B cell (primary cell): ENCODE measurements at regions not wholly inside any gene's neighbourhood (a gene's known extent, or its start where the extent isn't known, plus 50 kb on each side); places are given as distances from the start of the nearest gene placed in this dataset.
"Not testable (repeated sequence)": the region's sequence is repeated elsewhere in the genome, so short reads cannot be mapped to it uniquely, and the experiment has no call there.

ENCODE experiments used
- ATAC-seq: fragments of 200-7000 bp; cut with Tn5 transposase; one replicate; pipeline ENCODE4 v1.10.0; 2021; ENCODE audit warnings: low read depth, mild to moderate bottlenecking, moderate number of reproducible peaks, moderate library complexity
- CTCF ChIA-PET: fragments of 350-600 bp; sonication (Branson Sonifier 250); formaldehyde crosslinking; loops from one replicate; lab custom pipeline; 2021; ENCODE audit warnings: antibody characterized with exemption, inconsistent platforms; lab: Charles Lee
- POLR2A ChIA-PET: fragments of 350-600 bp; sonication (Branson Sonifier 250); formaldehyde crosslinking; loops from one replicate; lab custom pipeline; 2021; ENCODE audit warnings: antibody characterized with exemption; lab: Charles Lee
- DNase-seq: peaks from one replicate; pipeline ENCODE4 v3.0.0; 2013
- H2AFZ ChIP-seq: 2 replicates; pipeline ENCODE4 v1.6.1; 2012; ENCODE audit warnings: mild to moderate bottlenecking, low read depth, low read length; ENCODE audit not compliant: insufficient read depth, poor library complexity, severe bottlenecking
- H3K27ac ChIP-seq, 2 donors: 1 replicate in 1 of 2; 2 replicates in 1 of 2; pipeline ENCODE4 v1.5.1; 2012 to 2013; ENCODE audit warnings: low read length in 2 of 2, mild to moderate bottlenecking in 2 of 2, moderate library complexity in 1 of 2
- H3K27me3 ChIP-seq, 4 experiments: fragments of 200-600 bp in 1 of 4; sonication (generic) in 1 of 4; replicated peaks in 1 of 4; 1 replicate in 2 of 4; 2 replicates in 2 of 4; pipeline versions ENCODE4 v1.6.1 to v1.7.0; 2013 to 2016; ENCODE audit warnings: low read length in 3 of 4, mild to moderate bottlenecking in 2 of 4, mixed read lengths in 1 of 4, moderate library complexity in 1 of 4; ENCODE audit not compliant: insufficient read depth in 4 of 4, control insufficient read depth in 3 of 4; ENCODE audit errors: control extremely low read depth in 1 of 4
- H3K36me3 ChIP-seq, 2 experiments: replicated peaks in 1 of 2; 1 replicate in 1 of 2; 2 replicates in 1 of 2; pipeline versions ENCODE4 v1.6.1 to v1.7.1; 2013; ENCODE audit warnings: low read length in 1 of 2; ENCODE audit not compliant: insufficient read depth in 2 of 2, control insufficient read depth in 1 of 2; ENCODE audit errors: control extremely low read depth in 1 of 2, extremely low read depth in 1 of 2
- H3K4me1 ChIP-seq, 2 donors: fragments of 200-600 bp in 1 of 2; sonication (generic) in 1 of 2; 1 replicate in 1 of 2; 2 replicates in 1 of 2; pipeline versions ENCODE4 v1.5.1 to v1.6.1; 2013 to 2017; ENCODE audit warnings: low read length in 2 of 2; ENCODE audit not compliant: control insufficient read depth in 2 of 2, insufficient read depth in 2 of 2
- H3K4me2 ChIP-seq: replicated peaks from 2 replicates; pipeline ENCODE3; 2012; ENCODE audit warnings: mild to moderate bottlenecking, low read depth, low read length; ENCODE audit not compliant: poor library complexity, severe bottlenecking
- H3K4me3 ChIP-seq, 5 experiments: fragments of 200-600 bp in 1 of 5; sonication (generic) in 1 of 5; 1 replicate in 3 of 5; 2 replicates in 2 of 5; pipeline versions ENCODE4 v1.5.1 to v1.7.0; 2011 to 2016; ENCODE audit warnings: low read length in 4 of 5, mild to moderate bottlenecking in 4 of 5, low read depth in 2 of 5, control low read depth in 1 of 5, moderate library complexity in 1 of 5; ENCODE audit not compliant: insufficient read depth in 1 of 5; ENCODE audit errors: control extremely low read depth in 1 of 5, extremely low read depth in 1 of 5
- H3K79me2 ChIP-seq: fragments of 200-600 bp; sonication (generic); one replicate; pipeline ENCODE4 v1.6.0; 2016; ENCODE audit warnings: low read length; ENCODE audit not compliant: control insufficient read depth, insufficient read depth
- H3K9ac ChIP-seq: fragments of 200-600 bp; sonication (generic); 2 replicates; pipeline ENCODE4 v1.6.1; 2017; ENCODE audit warnings: mild to moderate bottlenecking, low read length, moderate library complexity
- H3K9me3 ChIP-seq, 3 donors: one replicate each; pipeline versions ENCODE4 v1.6.1 to v1.7.1; 2013; ENCODE audit warnings: low read length in 2 of 3; ENCODE audit not compliant: control insufficient read depth in 2 of 3, insufficient read depth in 1 of 3; ENCODE audit errors: control extremely low read depth in 1 of 3
- H4K20me1 ChIP-seq: 2 replicates; pipeline ENCODE4 v1.6.0; 2012; ENCODE audit warnings: mild to moderate bottlenecking, low read length; ENCODE audit not compliant: insufficient read depth, control insufficient read depth, poor library complexity, severe bottlenecking
- H3K27ac Mint-ChIP-seq: one replicate; pipeline ENCODE4 v1.8.0; 2021; ENCODE audit warnings: mixed read lengths
- H3K27me3 Mint-ChIP-seq: one replicate; pipeline ENCODE4 v1.8.0; 2021; ENCODE audit warnings: mixed read lengths
- H3K4me1 Mint-ChIP-seq: one replicate; pipeline ENCODE4 v1.8.0; 2021; ENCODE audit warnings: mixed read lengths
- H3K4me3 Mint-ChIP-seq: one replicate; pipeline ENCODE4 v1.8.0; 2021; ENCODE audit warnings: mixed read lengths
- H3K9me3 Mint-ChIP-seq: one replicate; pipeline ENCODE4 v1.8.0; 2022; ENCODE audit warnings: mixed read lengths; ENCODE audit not compliant: insufficient read depth
- EZH2 ChIP-seq: IDR thresholded peaks from 2 replicates; pipeline ENCODE4 v1.6.1; 2012; ENCODE audit warnings: borderline replicate concordance, low read depth, mild to moderate bottlenecking, moderate library complexity, low read length; ENCODE audit not compliant: insufficient read depth, poor library complexity, severe bottlenecking
- WGBS: methylation state at CpG from one replicate; pipeline ENCODE4 v1.1.5; 2013; ENCODE audit warnings: missing lambda C conversion rate; ENCODE audit not compliant: insufficient coverage; 5-methylcytosine and 5-hydroxymethylcytosine counted together
- intact Hi-C: fragments of 100-400 bp; cut with micrococcal nuclease; formaldehyde crosslinking; loops from one replicate; pipeline ENCODE4 v1.10.0; 2022
- TF ChIP-seq, protein P1 (sequence below): fragments of 200-600 bp; IDR thresholded peaks from one replicate; pipeline ENCODE4 v1.8.0; 2022; ENCODE audit warnings: antibody characterized with exemption, mild to moderate bottlenecking

DNA sequence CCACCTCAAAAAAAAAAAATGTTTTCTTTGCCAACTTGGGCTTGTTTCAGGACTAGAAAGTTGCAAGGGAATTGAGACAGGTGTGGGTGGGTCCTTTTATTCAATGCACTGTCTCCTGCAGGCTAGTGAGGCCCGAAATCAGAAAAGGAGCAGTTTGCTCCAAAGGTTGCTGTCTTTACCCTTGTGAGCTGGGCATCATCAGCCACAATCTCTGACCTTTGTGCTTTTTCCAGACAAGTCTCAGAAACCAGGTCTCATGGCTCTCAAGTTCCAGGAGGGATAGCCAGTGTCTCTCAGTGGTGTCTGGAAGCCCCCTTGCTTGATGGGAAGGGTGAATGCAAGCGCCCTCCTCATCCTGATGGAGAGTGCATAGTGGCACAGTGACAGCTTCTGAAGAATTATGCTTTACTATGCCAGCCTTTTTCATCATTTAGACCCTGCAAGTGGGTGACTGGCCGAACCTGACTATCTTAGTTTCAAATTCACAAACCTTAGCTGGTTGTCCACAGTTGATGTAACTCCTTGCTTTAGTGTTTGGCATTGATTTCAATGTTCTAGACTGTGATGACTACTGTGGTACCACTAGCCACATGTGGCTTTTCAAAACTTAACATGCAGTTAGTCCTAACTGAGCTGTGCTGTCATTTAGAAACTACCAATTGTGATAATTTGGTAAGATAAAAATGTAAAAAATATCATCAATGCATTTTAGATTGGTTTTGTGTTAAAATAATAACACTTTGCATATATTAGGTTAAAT, 468.6 kb downstream of the GADD45G start:
- H2AFZ ChIP-seq: no peak overlapping the region
- H4K20me1 ChIP-seq: no peaks in the 10 kb centered on the region
- H3K27ac Mint-ChIP-seq: no peak overlapping the region
- 93% methylated on average over 2 of the region's 3 CpGs for WGBS
- ChIA-PET POLR2A (no interaction called here), CTCF (interaction anchor here (0.6 kb wide), 1 partner anchor 753 kb away, joined by 3 read pairs; no protein-coding TSS in a partner anchor)
- no peak overlapping the region for H3K4me3 Mint-ChIP-seq
- H3K9ac ChIP-seq: no peak overlapping the region
- no peaks in the 10 kb centered on the region for H3K79me2 ChIP-seq
- DNase-seq (no peak), ATAC-seq (no peak)
- H3K27me3 ChIP-seq: no peaks in the 10 kb centered on the region
- no peak overlapping the region for H3K27ac ChIP-seq
- peaks cover 4 to 10% of the 10 kb centered on the region in 2 donors for H3K4me1 ChIP-seq
- peaks cover 11% of the 10 kb centered on the region for H3K4me1 Mint-ChIP-seq
- no peak for TF ChIP-seq EZH2
- TF ChIP-seq, protein P1, sequence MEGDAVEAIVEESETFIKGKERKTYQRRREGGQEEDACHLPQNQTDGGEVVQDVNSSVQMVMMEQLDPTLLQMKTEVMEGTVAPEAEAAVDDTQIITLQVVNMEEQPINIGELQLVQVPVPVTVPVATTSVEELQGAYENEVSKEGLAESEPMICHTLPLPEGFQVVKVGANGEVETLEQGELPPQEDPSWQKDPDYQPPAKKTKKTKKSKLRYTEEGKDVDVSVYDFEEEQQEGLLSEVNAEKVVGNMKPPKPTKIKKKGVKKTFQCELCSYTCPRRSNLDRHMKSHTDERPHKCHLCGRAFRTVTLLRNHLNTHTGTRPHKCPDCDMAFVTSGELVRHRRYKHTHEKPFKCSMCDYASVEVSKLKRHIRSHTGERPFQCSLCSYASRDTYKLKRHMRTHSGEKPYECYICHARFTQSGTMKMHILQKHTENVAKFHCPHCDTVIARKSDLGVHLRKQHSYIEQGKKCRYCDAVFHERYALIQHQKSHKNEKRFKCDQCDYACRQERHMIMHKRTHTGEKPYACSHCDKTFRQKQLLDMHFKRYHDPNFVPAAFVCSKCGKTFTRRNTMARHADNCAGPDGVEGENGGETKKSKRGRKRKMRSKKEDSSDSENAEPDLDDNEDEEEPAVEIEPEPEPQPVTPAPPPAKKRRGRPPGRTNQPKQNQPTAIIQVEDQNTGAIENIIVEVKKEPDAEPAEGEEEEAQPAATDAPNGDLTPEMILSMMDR: no peak
- H3K4me3 ChIP-seq: no peak overlapping the region
- peaks cover 42% of the 10 kb centered on the region for H3K27me3 Mint-ChIP-seq
- intact Hi-C loops: no loop called here
- H3K36me3 ChIP-seq: no peaks in the 10 kb centered on the region
- no peaks in the 10 kb centered on the region for H3K9me3 ChIP-seq
- H3K9me3 Mint-ChIP-seq: no peaks in the 10 kb centered on the region
- no peak overlapping the region for H3K4me2 ChIP-seq

DNA sequence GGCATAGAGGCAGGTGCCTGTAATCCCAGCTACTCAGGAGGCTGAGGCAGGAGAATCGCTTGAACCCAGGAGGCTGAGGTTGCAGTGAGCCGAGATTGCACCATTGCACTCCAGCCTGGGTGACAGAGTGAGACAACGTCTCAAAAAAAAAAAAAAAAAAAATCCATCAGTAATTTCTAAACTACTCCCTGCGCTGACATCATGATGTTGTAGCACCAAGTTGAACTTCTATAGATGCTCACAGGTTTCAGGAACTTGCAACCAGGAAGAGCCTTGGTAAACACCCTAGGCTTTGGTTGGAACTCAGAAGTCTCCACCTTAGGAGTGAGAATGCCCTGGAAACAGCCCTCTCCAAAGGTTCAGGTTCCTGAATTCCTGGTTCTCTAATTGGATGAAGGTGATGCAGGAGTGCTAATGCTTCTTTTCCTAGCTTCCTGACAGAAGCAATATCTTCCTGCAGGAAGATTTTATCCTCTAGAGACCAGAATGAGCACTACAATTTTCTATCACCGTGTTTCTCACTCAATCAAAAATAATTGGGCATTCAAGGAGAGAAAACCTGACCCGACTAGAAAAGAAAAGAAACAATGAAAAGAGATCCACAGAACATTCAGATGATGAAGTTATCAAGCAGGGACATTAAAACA, 469.6 kb downstream of the GADD45G start:
- Mint-ChIP-seq H3K27me3 (peaks cover 36% of the 10 kb centered on the region), H3K4me1 (peaks cover 21% of the 10 kb centered on the region), H3K4me3 (no peak overlapping the region), H3K9me3 (no peaks in the 10 kb centered on the region), H3K27ac (no peak overlapping the region)
- WGBS: 83% methylated on average over 1 of the region's 6 CpGs
- H3K79me2 ChIP-seq: no peaks in the 10 kb centered on the region
- ChIA-PET POLR2A (no interaction called here), CTCF (no interaction called here)
- no peak overlapping the region for H3K27ac ChIP-seq
- H3K9ac ChIP-seq: no peak overlapping the region
- H3K9me3 ChIP-seq: no peaks in the 10 kb centered on the region
- no peak for TF ChIP-seq EZH2
- no peak overlapping the region for H3K4me2 ChIP-seq
- H3K4me3 ChIP-seq: no peak overlapping the region
- intact Hi-C loops: no loop called here
- H3K36me3 ChIP-seq: no peaks in the 10 kb centered on the region
- H4K20me1 ChIP-seq: no peaks in the 10 kb centered on the region
- no peak overlapping the region for H2AFZ ChIP-seq
- H3K27me3 ChIP-seq: no peaks in the 10 kb centered on the region
- ATAC-seq (no peak), DNase-seq (no peak)
- peaks cover 12 to 20% of the 10 kb centered on the region in 2 donors for H3K4me1 ChIP-seq

DNA sequence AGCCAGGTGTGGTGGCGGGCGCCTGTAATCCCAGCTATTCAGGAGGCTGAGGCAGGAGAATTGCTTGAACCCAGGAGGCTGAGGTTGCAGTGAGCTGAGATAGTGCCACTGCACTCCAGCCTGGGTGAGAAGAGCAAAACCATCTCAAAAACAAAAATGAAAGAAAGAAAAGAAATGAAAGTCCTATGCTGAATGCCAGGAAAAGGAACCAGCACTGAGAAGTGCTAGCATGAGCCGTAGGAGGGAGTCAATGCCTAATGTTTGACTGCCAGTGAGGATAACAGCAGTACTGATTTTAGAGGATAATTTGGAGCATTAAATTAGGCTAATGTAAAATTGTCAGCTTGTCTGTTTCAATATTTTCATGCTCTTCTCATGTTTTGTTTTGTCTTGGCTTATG, 472.8 kb downstream of the GADD45G start:
- ChIA-PET CTCF (interaction anchor here (0.8 to 2.2 kb wide), 3 partner anchors 59 to 474 kb away, joined by 3 to 6 read pairs (median 6); no protein-coding TSS in a partner anchor), POLR2A (interaction anchor here (0.8 kb wide), 1 partner anchor 474 kb away, joined by 3 read pairs; no protein-coding TSS in a partner anchor)
- intact Hi-C loops: loop anchor here (5.0 kb wide), 1 partner anchor 55 kb away; no protein-coding TSS in a partner anchor
- not testable (repeated sequence) for H4K20me1 ChIP-seq, H3K27me3 ChIP-seq, H3K4me2 ChIP-seq, H3K27ac Mint-ChIP-seq, H3K9me3 ChIP-seq, H2AFZ ChIP-seq, H3K36me3 ChIP-seq, H3K9me3 Mint-ChIP-seq, H3K4me3 ChIP-seq, DNase-seq, H3K9ac ChIP-seq, ATAC-seq, H3K27ac ChIP-seq, H3K79me2 ChIP-seq
- peaks cover 12 to 21% of the 10 kb centered on the region in 2 donors for H3K4me1 ChIP-seq
- WGBS: 25% methylated on average over 1 of the region's 3 CpGs
- peak overlapping the region; percentile 10 for H3K4me3 Mint-ChIP-seq
- H3K27me3 Mint-ChIP-seq: peaks cover 27% of the 10 kb centered on the region
- peaks cover 24% of the 10 kb centered on the region for H3K4me1 Mint-ChIP-seq
